ENCODE measurements at regions not wholly inside any gene's neighbourhood (a gene's known extent, or its start where the extent isn't known, plus 50 kb on each side); places are given as distances from the start of the nearest gene placed in this dataset.

DNA sequence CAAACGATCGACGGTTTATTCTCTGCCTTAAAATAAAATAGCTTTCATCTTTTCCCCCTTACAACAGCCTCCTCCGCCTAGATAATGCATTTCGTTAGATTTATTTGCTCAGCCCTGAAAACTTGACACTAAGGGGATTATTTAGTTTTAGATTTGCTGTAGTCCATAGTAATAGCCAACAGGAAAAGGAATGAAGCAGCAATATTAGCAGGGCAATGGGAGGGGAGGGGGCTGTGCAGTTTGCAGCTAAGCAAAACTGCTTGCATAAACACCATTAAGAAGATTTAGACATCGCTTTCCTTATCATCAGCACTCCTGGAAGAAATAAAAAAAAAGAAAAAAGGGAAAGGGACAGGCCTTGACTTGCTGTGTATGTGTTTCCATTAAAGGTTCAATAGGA lies 286.5 kb upstream of the SOX14 start:
- TF ChIP-seq, protein P1, sequence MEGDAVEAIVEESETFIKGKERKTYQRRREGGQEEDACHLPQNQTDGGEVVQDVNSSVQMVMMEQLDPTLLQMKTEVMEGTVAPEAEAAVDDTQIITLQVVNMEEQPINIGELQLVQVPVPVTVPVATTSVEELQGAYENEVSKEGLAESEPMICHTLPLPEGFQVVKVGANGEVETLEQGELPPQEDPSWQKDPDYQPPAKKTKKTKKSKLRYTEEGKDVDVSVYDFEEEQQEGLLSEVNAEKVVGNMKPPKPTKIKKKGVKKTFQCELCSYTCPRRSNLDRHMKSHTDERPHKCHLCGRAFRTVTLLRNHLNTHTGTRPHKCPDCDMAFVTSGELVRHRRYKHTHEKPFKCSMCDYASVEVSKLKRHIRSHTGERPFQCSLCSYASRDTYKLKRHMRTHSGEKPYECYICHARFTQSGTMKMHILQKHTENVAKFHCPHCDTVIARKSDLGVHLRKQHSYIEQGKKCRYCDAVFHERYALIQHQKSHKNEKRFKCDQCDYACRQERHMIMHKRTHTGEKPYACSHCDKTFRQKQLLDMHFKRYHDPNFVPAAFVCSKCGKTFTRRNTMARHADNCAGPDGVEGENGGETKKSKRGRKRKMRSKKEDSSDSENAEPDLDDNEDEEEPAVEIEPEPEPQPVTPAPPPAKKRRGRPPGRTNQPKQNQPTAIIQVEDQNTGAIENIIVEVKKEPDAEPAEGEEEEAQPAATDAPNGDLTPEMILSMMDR (IDR thresholded peaks at IDR 0.05; ENCODE audit: low read length), result no peak
- TF ChIP-seq EZH2 (IDR thresholded peaks at IDR 0.05; ENCODE audit: borderline replicate concordance, low read length), result no peak

All from OCI-LY1 (cell line).